ENCODE measurements at regions not wholly inside any gene's neighbourhood (a gene's known extent, or its start where the extent isn't known, plus 50 kb on each side); places are given as distances from the start of the nearest gene placed in this dataset.

- Histone ChIP-seq H3K27me3 (ENCODE audit: insufficient read depth, low read length) (no peaks in the 10 kb centered on the region), H3K4me3 (ENCODE audit: low read length) (no peak overlapping the region), H3K9me3 (ENCODE audit: low read depth, low read length) (no peaks in the 10 kb centered on the region), H3K4me1 (ENCODE audit: insufficient read depth, low read length) (no peaks in the 10 kb centered on the region)
Observed at GRCh38 chr20:40103420-40103819, 585.6 kb downstream of the MAFB start.

GRCh38 chr20:40101560-40101959 lies 587.5 kb downstream of the MAFB start:
- H3K9me3 ChIP-seq (ENCODE audit: low read depth, low read length) = no peaks in the 10 kb centered on the region
- H3K4me3 ChIP-seq (ENCODE audit: low read length) = no peak overlapping the region
- no peaks in the 10 kb centered on the region for H3K4me1 ChIP-seq (ENCODE audit: insufficient read depth, low read length)
- no peaks in the 10 kb centered on the region for H3K27me3 ChIP-seq (ENCODE audit: insufficient read depth, low read length)

- Histone ChIP-seq H3K4me1 (ENCODE audit: insufficient read depth, low read length) (no peaks in the 10 kb centered on the region), H3K27me3 (ENCODE audit: insufficient read depth, low read length) (no peaks in the 10 kb centered on the region), H3K4me3 (ENCODE audit: low read length) (no peak overlapping the region), H3K9me3 (ENCODE audit: low read depth, low read length) (no peaks in the 10 kb centered on the region)
Observed at GRCh38 chr20:40100261-40100660, 588.8 kb downstream of the MAFB start.

GRCh38 chr20:40090236-40090635 lies 598.8 kb downstream of the MAFB start:
- H3K4me1 ChIP-seq (ENCODE audit: insufficient read depth, low read length) = no peaks in the 10 kb centered on the region
- no peak overlapping the region for H3K4me3 ChIP-seq (ENCODE audit: low read length)
- no peaks in the 10 kb centered on the region for H3K9me3 ChIP-seq (ENCODE audit: low read depth, low read length)
- H3K27me3 ChIP-seq (ENCODE audit: insufficient read depth, low read length) = no peaks in the 10 kb centered on the region

DNA sequence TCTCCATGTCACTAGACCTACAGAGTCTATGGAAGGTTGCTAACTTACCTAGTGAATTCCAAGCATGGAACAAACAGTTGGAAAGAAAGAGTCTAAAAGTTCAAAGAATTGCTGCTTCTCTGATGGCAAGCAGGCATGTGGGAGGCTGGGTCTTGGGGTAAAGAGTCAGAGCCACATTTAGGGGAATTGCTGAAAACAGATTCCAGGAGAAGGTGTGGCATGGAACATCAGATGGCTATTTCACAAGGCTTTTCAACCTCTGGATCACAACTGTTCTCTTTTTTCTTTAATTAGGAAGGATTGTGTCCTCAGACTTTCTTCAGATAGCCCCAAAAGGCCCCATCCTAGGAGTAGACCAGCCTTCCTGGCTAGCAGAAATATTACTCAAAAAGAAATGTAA lies 601.5 kb downstream of the MAFB start:
- Histone ChIP-seq H3K9me3 (ENCODE audit: low read depth, low read length) (no peaks in the 10 kb centered on the region), H3K4me3 (ENCODE audit: low read length) (no peak overlapping the region), H3K4me1 (ENCODE audit: insufficient read depth, low read length) (no peaks in the 10 kb centered on the region), H3K27me3 (ENCODE audit: insufficient read depth, low read length) (no peaks in the 10 kb centered on the region)

GRCh38 chr20:40085513-40085912 lies 603.5 kb downstream of the MAFB start:
- no peak overlapping the region for H3K4me3 ChIP-seq (ENCODE audit: low read length)
- H3K4me1 ChIP-seq (ENCODE audit: insufficient read depth, low read length) = no peaks in the 10 kb centered on the region
- H3K9me3 ChIP-seq (ENCODE audit: low read depth, low read length) = no peaks in the 10 kb centered on the region
- no peaks in the 10 kb centered on the region for H3K27me3 ChIP-seq (ENCODE audit: insufficient read depth, low read length)

DNA sequence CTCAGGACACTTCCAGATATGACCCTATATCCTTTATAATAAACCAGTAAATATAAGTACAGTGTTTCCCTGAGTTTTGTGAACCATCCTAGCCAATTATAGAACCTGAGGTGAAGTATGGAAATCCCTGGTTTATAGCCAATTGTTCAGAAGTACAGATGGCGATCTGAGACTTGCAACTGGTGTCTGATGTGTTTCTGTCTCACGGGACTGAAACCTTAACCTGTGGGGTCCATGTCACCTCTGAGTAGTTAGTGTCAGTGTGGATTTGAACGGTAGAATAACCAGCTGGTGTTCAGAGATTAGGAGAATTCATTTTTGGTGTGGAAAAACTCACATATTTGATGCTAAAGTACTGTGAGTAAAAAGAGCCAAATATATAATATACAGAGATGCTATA lies 606.6 kb downstream of the MAFB start:
- Histone ChIP-seq H3K4me3 (ENCODE audit: low read length) (no peak overlapping the region), H3K27me3 (ENCODE audit: insufficient read depth, low read length) (no peaks in the 10 kb centered on the region)

GRCh38 chr20:40081653-40082052 lies 607.4 kb downstream of the MAFB start:
- Histone ChIP-seq H3K4me1 (ENCODE audit: insufficient read depth, low read length) (no peaks in the 10 kb centered on the region), H3K27me3 (ENCODE audit: insufficient read depth, low read length) (no peaks in the 10 kb centered on the region)

More for the DNA sequence above, 606.6 kb downstream of the MAFB start:
- Histone ChIP-seq H3K9me3 (ENCODE audit: low read depth, low read length) (no peaks in the 10 kb centered on the region), H3K4me1 (ENCODE audit: insufficient read depth, low read length) (no peaks in the 10 kb centered on the region)

DNA sequence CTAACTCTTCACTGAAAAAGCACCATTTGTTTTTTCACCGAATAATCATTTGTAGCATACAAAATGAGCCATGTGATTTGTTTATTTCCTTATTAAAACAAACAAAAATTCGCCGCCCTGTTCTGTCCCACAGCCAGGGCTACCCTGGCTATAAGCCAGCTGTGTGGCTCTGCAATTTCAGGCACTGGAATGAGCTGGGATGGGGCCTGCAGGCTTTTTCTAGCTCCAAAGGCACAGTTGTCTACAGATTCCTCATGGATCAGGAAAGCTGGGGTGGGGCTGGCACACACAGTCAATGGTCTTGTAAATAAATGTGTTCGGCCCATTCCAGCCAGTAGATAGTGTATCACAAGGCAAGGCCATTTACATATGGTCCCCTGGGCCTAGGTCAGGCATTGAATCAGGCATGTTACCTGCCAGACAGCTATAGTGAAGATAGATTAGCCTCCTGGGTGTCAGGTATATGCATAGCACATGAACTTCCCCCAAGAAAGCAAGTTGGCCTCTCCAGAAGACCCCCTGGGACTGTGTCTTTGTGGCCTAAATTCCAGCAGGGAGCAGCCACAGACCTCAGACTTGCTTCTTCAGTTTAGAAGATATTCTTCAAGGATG lies 608.9 kb downstream of the MAFB start:
- no peaks in the 10 kb centered on the region for H3K27me3 ChIP-seq (ENCODE audit: insufficient read depth, low read length)
- H3K4me1 ChIP-seq (ENCODE audit: insufficient read depth, low read length) = no peaks in the 10 kb centered on the region
- no peaks in the 10 kb centered on the region for H3K9me3 ChIP-seq (ENCODE audit: low read depth, low read length)
- no peak overlapping the region for H3K4me3 ChIP-seq (ENCODE audit: low read length)

More at GRCh38 chr20:40081653-40082052, 607.4 kb downstream of the MAFB start:
- Histone ChIP-seq H3K4me3 (ENCODE audit: low read length) (no peak overlapping the region), H3K9me3 (ENCODE audit: low read depth, low read length) (no peaks in the 10 kb centered on the region)

DNA sequence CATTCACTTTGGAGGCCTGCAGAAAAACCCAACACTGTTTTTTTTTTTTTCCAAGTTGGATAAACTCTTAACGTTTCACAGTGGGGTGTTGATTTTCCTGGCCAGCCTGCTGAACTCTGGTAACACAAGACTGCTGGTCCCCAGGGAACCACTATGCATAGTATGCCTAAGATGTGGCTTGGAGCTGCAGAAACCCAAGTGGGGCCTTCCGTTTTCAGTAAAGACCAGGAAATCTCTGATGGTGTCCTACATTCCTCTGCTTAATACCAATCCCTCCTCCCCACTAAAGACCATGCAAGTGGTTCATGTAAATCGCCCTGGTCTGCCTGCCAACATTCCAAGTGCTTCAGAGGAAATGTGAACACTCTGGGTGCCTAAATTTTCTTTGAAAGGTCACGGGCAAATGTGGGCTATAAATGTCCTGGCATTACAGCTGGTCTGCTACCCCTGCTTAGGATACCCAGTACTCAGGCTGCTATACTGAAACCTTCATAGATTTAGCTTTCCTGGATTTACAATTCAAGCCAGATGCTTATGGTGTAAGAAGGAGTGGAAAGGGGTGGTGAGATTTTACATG lies 615.4 kb downstream of the MAFB start:
- H3K27me3 ChIP-seq (ENCODE audit: insufficient read depth, low read length) = no peaks in the 10 kb centered on the region
- no peaks in the 10 kb centered on the region for H3K4me1 ChIP-seq (ENCODE audit: insufficient read depth, low read length)
- no peaks in the 10 kb centered on the region for H3K9me3 ChIP-seq (ENCODE audit: low read depth, low read length)
- H3K4me3 ChIP-seq (ENCODE audit: low read length) = no peak overlapping the region

- H3K4me3 ChIP-seq (ENCODE audit: low read length) = no peak overlapping the region
- H3K9me3 ChIP-seq (ENCODE audit: low read depth, low read length) = no peaks in the 10 kb centered on the region
- H3K4me1 ChIP-seq (ENCODE audit: insufficient read depth, low read length) = no peaks in the 10 kb centered on the region
- H3K27me3 ChIP-seq (ENCODE audit: insufficient read depth, low read length) = no peaks in the 10 kb centered on the region
Observed at GRCh38 chr20:40072907-40073306, 616.1 kb downstream of the MAFB start.

DNA sequence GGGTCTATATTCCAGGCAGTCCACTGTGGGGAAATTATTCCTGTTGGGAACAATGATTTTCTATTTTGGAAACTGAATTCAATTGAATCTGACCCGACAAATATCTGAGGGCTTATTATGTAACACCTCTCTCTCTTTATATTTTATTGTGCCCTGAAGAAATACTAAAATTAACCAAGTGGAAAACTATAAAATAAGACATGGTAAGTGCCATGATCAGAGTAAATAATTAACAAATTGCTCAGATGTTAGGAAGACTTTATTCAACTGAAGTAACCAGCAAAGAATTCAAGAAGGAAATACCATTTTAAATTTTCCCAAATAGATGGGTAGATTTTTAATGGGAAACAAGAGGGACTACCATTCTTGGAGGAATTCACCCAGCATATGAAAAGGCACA lies 632.9 kb downstream of the MAFB start:
- Histone ChIP-seq H3K4me3 (ENCODE audit: low read length) (no peak overlapping the region), H3K27me3 (ENCODE audit: insufficient read depth, low read length) (no peaks in the 10 kb centered on the region), H3K9me3 (ENCODE audit: low read depth, low read length) (no peaks in the 10 kb centered on the region), H3K4me1 (ENCODE audit: insufficient read depth, low read length) (no peaks in the 10 kb centered on the region)

DNA sequence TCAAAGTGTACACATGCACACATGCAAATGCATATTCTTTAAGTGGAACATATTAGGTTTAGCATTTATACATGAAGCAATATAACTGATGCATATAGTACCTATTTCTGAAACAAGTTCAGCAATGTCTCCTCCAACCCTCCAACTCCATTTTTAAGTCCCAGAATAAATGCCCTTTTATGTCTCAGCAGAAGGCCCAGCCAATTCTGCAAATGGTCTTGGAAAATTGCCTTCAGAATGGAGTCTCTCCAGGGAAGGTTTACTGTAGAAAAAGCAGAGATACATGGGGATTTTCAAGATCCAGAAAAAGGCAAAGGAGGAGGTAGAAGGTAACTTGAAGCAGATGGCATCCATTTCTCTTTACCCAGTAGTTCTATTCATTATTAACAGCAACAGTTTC lies 633.3 kb downstream of the MAFB start:
- Histone ChIP-seq H3K4me1 (ENCODE audit: insufficient read depth, low read length) (no peaks in the 10 kb centered on the region), H3K9me3 (ENCODE audit: low read depth, low read length) (no peaks in the 10 kb centered on the region), H3K4me3 (ENCODE audit: low read length) (no peak overlapping the region), H3K27me3 (ENCODE audit: insufficient read depth, low read length) (no peaks in the 10 kb centered on the region)

DNA sequence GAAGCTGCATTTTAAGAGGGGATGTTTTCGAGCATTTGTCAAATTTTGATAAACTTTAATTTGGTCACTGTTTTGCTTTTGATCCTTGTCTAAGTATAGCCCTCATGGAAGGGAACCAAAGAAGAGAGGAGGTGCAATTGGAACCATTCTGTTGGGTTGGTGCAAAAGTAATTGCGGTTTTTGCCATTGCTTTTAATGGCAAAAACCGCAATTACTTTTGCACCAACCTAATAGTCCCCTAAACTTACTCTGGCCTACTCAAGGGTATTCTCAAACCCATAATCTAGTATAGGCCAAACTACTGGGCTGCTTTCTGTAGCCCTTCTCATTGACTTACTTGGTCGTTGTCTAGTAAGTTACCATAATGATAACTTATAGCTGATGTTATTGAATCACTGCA lies 634.7 kb downstream of the MAFB start:
- H3K4me1 ChIP-seq (ENCODE audit: insufficient read depth, low read length) = no peaks in the 10 kb centered on the region
- H3K4me3 ChIP-seq (ENCODE audit: low read length) = no peak overlapping the region
- no peaks in the 10 kb centered on the region for H3K9me3 ChIP-seq (ENCODE audit: low read depth, low read length)
- no peaks in the 10 kb centered on the region for H3K27me3 ChIP-seq (ENCODE audit: insufficient read depth, low read length)

DNA sequence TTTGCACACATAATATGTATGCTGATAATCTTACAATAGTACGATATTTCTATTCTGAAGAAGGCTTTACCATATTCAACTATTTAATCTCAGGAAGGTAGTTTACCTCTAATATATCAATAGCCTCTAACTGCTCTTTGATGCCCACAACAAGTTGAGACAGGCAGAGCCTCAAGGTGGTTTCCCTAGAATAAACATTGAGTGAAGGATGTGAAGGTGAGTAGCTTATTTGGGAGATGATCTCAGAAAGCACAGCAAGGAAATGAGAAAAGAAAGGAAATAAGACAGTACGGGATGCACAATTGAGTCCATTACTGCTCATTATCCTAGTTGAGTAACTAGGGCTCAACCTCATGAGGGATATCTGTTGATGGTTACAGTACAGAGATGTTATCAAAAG lies 638.4 kb downstream of the MAFB start:
- Histone ChIP-seq H3K9me3 (ENCODE audit: low read depth, low read length) (no peaks in the 10 kb centered on the region), H3K4me1 (ENCODE audit: insufficient read depth, low read length) (no peaks in the 10 kb centered on the region), H3K27me3 (ENCODE audit: insufficient read depth, low read length) (no peaks in the 10 kb centered on the region), H3K4me3 (ENCODE audit: low read length) (no peak overlapping the region)

DNA sequence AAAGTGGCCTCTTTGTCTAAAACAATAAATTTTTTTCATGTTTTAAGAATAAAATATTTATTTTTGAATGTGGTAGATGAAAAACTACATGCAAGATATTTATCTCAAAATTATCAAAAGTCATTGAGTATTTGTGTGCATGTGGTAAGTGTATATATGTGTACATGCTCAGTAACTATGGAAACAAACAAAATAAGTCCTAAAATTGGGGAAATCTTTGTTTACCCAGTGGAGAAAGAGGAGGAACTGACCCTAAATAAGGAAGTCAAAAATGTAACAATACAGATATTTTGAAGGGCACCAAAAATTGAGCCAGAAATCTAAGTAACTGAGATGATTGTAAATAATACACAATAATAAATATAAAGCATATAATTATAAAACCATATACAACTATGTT lies 639.2 kb downstream of the MAFB start:
- H3K9me3 ChIP-seq (ENCODE audit: low read depth, low read length) = no peaks in the 10 kb centered on the region
- H3K4me3 ChIP-seq (ENCODE audit: low read length) = no peak overlapping the region
- no peaks in the 10 kb centered on the region for H3K27me3 ChIP-seq (ENCODE audit: insufficient read depth, low read length)
- H3K4me1 ChIP-seq (ENCODE audit: insufficient read depth, low read length) = no peaks in the 10 kb centered on the region
